HUES6 (cell line): ENCODE measurements at regions not wholly inside any gene's neighbourhood (a gene's known extent, or its start where the extent isn't known, plus 50 kb on each side); places are given as distances from the start of the nearest gene placed in this dataset.

Experiments
- H3K27ac ChIP-seq: 2 replicates; pipeline ENCODE4 v1.7.0; 2013; ENCODE audit warnings: low read depth, mild to moderate bottlenecking, low read length, inconsistent platforms
- H3K27me3 ChIP-seq: 2 replicates; pipeline ENCODE4 v1.6.1; 2013; ENCODE audit warnings: low read length; ENCODE audit not compliant: control insufficient read depth, insufficient read depth
- H3K36me3 ChIP-seq: 2 replicates; pipeline ENCODE4 v1.6.1; 2013; ENCODE audit warnings: low read length; ENCODE audit not compliant: control insufficient read depth, insufficient read depth
- H3K4me1 ChIP-seq: 2 replicates; pipeline ENCODE4 v1.6.1; 2013; ENCODE audit warnings: low read length; ENCODE audit not compliant: control insufficient read depth, insufficient read depth
- H3K4me3 ChIP-seq: 2 replicates; pipeline ENCODE4 v1.5.1; 2013; ENCODE audit warnings: low read depth, low read length
- H3K9ac ChIP-seq: one replicate; pipeline ENCODE4 v1.6.1; 2013; ENCODE audit warnings: mild to moderate bottlenecking, low read length
- H3K9me3 ChIP-seq: 2 replicates; pipeline ENCODE4 v1.6.1; 2013; ENCODE audit warnings: low read depth, low read length; ENCODE audit not compliant: control insufficient read depth, insufficient read depth

DNA sequence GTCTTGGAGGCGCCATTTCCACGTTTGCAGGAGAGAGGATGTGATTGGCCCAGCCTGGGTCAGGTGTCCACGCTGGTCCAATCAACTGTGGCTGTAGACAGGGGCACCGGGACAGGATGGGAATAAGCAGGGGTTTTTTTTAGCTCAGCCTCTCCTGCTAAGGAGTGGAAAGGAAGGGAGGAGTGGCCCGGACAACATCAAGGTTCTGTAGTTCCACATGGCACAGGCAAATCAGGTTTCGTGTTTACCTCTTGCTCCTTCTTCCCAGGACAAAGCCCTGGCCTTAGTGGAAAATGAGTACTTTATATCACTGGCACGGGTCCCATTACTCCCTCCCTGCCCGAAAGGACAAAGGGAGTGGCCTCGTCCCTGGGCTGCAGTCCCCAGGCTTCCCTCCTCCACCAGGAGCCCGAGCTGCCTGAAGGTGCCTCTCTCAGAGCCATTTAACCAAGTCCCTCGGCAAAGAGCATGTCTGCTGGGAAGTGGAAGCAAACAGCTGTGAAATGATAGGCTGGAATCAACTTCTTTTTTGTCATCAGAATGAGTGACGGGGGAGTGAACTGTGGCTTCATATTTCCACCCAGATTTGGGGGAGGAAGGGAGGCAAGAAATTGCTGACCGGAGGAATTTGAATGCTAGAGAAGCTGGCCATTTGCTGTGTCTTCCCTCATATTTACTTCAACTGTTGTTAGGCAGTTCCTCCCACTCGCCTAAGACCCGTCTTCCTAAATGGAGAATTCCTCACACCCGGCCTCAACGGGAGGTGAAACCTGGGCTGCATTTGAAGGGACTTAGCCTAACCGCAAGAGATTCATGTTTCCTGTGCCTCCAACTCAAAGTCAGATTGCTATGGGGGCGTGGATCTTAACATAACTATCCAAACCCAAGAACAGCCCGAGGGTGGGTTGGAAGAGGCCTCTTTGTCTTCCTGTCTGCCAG, 84.9 kb upstream of the SLC44A3 start:
- no peak overlapping the region for H3K4me3 ChIP-seq
- H3K4me1 ChIP-seq = peaks cover 24% of the 10 kb centered on the region
- peak overlapping the region; percentile 66 for H3K9ac ChIP-seq
- peak overlapping the region; percentile 77; the same call in 1 of the 2 replicates for H3K27ac ChIP-seq
- H3K36me3 ChIP-seq = no peaks in the 10 kb centered on the region
- H3K9me3 ChIP-seq = no peaks in the 10 kb centered on the region
- H3K27me3 ChIP-seq = no peaks in the 10 kb centered on the region

DNA sequence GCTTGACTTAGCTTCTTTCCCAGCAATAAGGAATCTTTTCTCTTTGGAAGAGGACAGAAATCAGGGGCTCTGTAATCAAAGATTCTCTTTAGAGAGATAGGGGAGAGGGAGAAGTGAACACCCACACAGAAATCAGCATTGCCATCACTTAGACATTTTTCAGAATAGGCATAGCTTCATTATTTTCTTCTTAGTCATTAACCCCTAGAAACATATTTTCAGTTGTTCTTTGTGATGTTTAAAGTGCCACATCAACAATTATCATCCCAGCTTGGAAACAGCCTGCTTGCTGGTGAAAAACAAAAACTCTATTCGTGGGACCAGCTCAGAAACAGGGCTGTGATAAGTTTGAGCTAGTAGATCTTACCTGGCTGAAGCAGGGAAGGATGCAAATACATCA, 88.3 kb upstream of the SLC44A3 start:
- Histone ChIP-seq H3K4me3 (no peak overlapping the region), H3K27ac (no peak overlapping the region), H3K36me3 (no peaks in the 10 kb centered on the region), H3K27me3 (no peaks in the 10 kb centered on the region), H3K9me3 (no peaks in the 10 kb centered on the region), H3K4me1 (peaks cover 26% of the 10 kb centered on the region), H3K9ac (no peak overlapping the region)

GRCh38 chr1:94730450-94730849, 89.7 kb upstream of the SLC44A3 start:
- no peaks in the 10 kb centered on the region for H3K9me3 ChIP-seq
- H3K9ac ChIP-seq = no peak overlapping the region
- no peaks in the 10 kb centered on the region for H3K27me3 ChIP-seq
- H3K4me1 ChIP-seq = peaks cover 20% of the 10 kb centered on the region
- no peak overlapping the region for H3K27ac ChIP-seq
- H3K36me3 ChIP-seq = no peaks in the 10 kb centered on the region
- no peak overlapping the region for H3K4me3 ChIP-seq

DNA sequence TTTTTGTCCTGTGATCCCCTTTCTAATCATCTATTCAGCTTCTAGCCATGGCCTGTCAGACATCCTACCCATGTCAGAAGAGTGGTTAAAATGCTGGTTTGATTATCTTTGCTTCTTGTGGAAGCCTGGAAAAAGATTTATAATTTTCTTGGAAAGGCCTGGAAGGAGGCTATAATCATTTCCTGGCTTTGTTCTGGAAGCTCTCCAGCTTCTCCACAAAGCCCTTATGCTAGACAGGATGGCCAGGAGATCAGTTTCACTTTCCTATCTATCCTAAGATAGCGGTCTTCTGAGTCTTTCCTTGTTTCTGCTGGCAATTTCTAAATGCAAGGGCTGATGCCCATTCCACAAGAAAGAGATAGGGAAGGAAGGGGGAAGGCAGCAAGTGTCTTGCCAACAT, 90.9 kb upstream of the SLC44A3 start:
- no peak overlapping the region for H3K4me3 ChIP-seq
- H3K9me3 ChIP-seq = no peaks in the 10 kb centered on the region
- H3K36me3 ChIP-seq = no peaks in the 10 kb centered on the region
- H3K9ac ChIP-seq = no peak overlapping the region
- peaks cover 10% of the 10 kb centered on the region for H3K4me1 ChIP-seq
- H3K27ac ChIP-seq = no peak overlapping the region
- H3K27me3 ChIP-seq = no peaks in the 10 kb centered on the region

- no peak overlapping the region for H3K4me3 ChIP-seq
- no peak overlapping the region for H3K9ac ChIP-seq
- peaks cover 5% of the 10 kb centered on the region for H3K4me1 ChIP-seq
- no peaks in the 10 kb centered on the region for H3K27me3 ChIP-seq
- H3K9me3 ChIP-seq = no peaks in the 10 kb centered on the region
- no peaks in the 10 kb centered on the region for H3K36me3 ChIP-seq
- H3K27ac ChIP-seq = no peak overlapping the region
Observed at GRCh38 chr1:94727846-94728715, 92.1 kb upstream of the SLC44A3 start.

DNA sequence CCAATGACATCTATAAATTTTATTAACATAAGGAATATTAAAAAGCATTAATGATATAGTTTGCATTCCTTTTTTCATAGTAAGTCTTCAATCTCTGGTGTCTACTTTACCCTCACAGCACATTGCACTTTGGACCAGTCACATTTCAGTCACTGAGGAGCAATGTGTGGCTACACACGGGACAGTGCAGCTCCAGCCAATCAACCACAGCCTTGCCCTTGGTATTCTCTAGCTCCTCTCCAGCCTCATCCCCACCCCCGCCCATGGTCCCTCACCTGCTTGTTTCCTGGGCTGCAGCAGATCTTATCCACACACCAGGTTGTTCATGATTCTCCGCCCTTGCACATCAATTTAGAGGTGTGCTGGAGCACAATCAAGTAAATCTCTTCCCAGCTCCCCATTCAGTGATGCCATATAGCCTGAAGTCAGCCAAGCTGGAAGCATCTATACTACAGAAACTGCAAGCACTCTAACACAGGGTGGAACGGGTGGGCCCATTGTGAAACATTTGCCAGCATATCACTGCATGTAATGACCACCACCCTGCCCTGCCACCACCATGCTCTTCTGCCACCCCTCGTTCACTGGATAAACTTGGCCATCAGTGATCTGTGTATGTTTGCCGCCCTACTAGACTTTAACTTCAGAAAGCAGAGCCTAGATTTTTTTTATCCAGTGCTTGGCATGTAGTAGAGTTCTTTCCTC, 93.0 kb upstream of the SLC44A3 start:
- Histone ChIP-seq H3K4me1 (peaks cover 5% of the 10 kb centered on the region), H3K36me3 (no peaks in the 10 kb centered on the region), H3K27me3 (no peaks in the 10 kb centered on the region), H3K4me3 (no peak overlapping the region), H3K27ac (no peak overlapping the region), H3K9me3 (no peaks in the 10 kb centered on the region), H3K9ac (no peak overlapping the region)

GRCh38 chr1:94725566-94725965, 94.6 kb upstream of the SLC44A3 start:
- Histone ChIP-seq H3K4me1 (peaks cover 5% of the 10 kb centered on the region), H3K27ac (no peak overlapping the region), H3K27me3 (no peaks in the 10 kb centered on the region), H3K9me3 (no peaks in the 10 kb centered on the region), H3K4me3 (no peak overlapping the region), H3K36me3 (no peaks in the 10 kb centered on the region), H3K9ac (no peak overlapping the region)

DNA sequence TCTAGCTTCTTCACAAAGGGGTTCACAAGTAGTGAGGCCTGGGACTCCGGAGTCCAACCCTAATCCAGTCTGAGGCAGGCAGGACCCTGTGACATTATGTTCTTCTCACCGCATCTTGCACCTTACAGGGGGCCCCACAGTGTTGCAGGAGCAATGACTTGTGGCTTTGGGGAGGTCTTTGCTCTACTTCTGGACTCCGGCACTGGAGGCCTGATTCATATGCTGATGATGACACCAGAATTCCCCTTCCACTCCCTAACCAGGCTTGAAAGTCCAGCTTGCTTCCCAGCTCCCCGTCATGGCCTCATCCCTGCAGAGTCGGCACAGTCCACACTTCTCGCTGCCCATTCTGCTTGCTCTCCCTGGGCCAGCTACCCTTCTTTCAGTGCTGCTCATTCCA, 96.3 kb upstream of the SLC44A3 start:
- Histone ChIP-seq H3K4me3 (no peak overlapping the region), H3K9ac (no peak overlapping the region), H3K9me3 (no peaks in the 10 kb centered on the region), H3K27me3 (no peaks in the 10 kb centered on the region), H3K27ac (no peak overlapping the region), H3K4me1 (peaks cover 5% of the 10 kb centered on the region), H3K36me3 (no peaks in the 10 kb centered on the region)

GRCh38 chr1:94723463-94723862, 96.7 kb upstream of the SLC44A3 start:
- H3K27ac ChIP-seq = no peak overlapping the region
- peaks cover 5% of the 10 kb centered on the region for H3K4me1 ChIP-seq
- no peaks in the 10 kb centered on the region for H3K27me3 ChIP-seq
- H3K9ac ChIP-seq = no peak overlapping the region
- H3K36me3 ChIP-seq = no peaks in the 10 kb centered on the region
- H3K4me3 ChIP-seq = no peak overlapping the region
- no peaks in the 10 kb centered on the region for H3K9me3 ChIP-seq

DNA sequence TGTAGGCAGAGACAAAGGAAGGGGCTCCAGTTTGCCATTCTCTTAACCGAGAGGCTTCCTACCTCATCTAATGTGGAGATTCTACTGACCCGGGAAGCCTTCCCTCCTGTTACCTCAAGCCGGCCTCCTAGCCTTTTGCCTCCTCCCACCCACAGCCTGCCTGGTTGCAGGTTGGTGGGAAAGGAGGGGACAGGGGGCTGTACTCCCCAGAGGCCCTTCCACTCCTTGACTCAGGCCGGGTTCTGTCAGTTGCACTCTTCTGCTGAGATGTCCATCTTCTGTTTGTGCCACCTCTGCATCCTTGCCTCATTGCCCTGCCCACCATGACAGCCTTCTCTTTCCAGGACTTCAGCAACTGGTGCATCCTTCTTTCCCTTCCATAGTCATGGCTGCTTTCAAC, 98.0 kb upstream of the SLC44A3 start:
- Histone ChIP-seq H3K4me3 (no peak overlapping the region), H3K9ac (no peak overlapping the region)

More for the DNA sequence above, 98.0 kb upstream of the SLC44A3 start:
- Histone ChIP-seq H3K4me1 (peaks cover 2% of the 10 kb centered on the region), H3K36me3 (no peaks in the 10 kb centered on the region), H3K9me3 (no peaks in the 10 kb centered on the region), H3K27me3 (no peaks in the 10 kb centered on the region), H3K27ac (no peak overlapping the region)
